AG04450 (cell line): ENCODE measurements at regions not wholly inside any gene's neighbourhood (a gene's known extent, or its start where the extent isn't known, plus 50 kb on each side); places are given as distances from the start of the nearest gene placed in this dataset.

Source experiments
- CTCF ChIA-PET: fragments of 300-600, 350-600 bp; formaldehyde crosslinking; extraction: SDS; loops from one replicate; lab custom pipeline; 2022; ENCODE audit warnings: antibody characterized with exemption, inconsistent platforms; lab: Charles Lee
- POLR2A ChIA-PET: fragments of 350-600 bp; formaldehyde crosslinking; extraction: SDS; loops from one replicate; lab custom pipeline; 2021; ENCODE audit warnings: antibody characterized with exemption, inconsistent platforms; lab: Yijun Ruan, JAX
- DNase-seq: peaks from one replicate; pipeline ENCODE4 v3.0.0-alpha.2; 2011; ENCODE audit warnings: low read depth, low spot score
- H3K27ac ChIP-seq: one replicate; pipeline ENCODE4 v1.5.1; 2012; ENCODE audit warnings: low read depth, low read length, control low read depth
- H3K27me3 ChIP-seq: one replicate; pipeline ENCODE4 v1.6.0; 2012; ENCODE audit warnings: low read length; ENCODE audit not compliant: control insufficient read depth, insufficient read depth
- H3K4me3 ChIP-seq: 2 replicates; pipeline ENCODE4 v1.5.1; 2011; ENCODE audit warnings: mild to moderate bottlenecking, low read depth, low read length, control low read depth
- H3K9me3 ChIP-seq: 2 replicates; pipeline ENCODE4 v1.5.1; 2012; ENCODE audit warnings: low read length; ENCODE audit not compliant: control insufficient read depth, insufficient read depth
- TF ChIP-seq, protein P1 (sequence below): IDR thresholded peaks from 2 replicates; pipeline ENCODE4 v1.5.1; 2011; ENCODE audit warnings: low read depth, low read length, control low read depth, inconsistent platforms

DNA sequence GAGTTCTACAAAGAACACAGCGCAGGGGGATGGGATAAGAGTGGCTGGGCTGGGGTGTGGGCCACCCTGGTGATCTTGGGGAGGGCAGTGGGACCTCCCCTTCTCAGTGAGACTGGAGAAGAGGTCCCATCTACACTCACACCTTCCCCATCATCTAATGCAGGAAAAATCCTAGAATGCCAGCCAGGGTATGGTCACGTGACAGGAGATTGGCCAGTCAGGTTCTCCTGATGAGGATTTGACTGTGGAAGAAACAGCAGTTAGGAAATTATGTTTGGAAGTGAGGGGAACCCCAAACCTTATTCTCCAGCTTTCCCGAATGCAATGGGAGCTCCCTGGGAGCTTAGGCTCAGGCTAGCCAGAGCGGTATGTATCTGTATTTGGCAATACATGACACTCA lies 158.8 kb upstream of the GRB10 start:
- TF ChIP-seq, protein P1, sequence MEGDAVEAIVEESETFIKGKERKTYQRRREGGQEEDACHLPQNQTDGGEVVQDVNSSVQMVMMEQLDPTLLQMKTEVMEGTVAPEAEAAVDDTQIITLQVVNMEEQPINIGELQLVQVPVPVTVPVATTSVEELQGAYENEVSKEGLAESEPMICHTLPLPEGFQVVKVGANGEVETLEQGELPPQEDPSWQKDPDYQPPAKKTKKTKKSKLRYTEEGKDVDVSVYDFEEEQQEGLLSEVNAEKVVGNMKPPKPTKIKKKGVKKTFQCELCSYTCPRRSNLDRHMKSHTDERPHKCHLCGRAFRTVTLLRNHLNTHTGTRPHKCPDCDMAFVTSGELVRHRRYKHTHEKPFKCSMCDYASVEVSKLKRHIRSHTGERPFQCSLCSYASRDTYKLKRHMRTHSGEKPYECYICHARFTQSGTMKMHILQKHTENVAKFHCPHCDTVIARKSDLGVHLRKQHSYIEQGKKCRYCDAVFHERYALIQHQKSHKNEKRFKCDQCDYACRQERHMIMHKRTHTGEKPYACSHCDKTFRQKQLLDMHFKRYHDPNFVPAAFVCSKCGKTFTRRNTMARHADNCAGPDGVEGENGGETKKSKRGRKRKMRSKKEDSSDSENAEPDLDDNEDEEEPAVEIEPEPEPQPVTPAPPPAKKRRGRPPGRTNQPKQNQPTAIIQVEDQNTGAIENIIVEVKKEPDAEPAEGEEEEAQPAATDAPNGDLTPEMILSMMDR = no peak
- Histone ChIP-seq H3K27ac (no peak overlapping the region), H3K9me3 (no peaks in the 10 kb centered on the region; the same call in 1 of the 2 replicates), H3K27me3 (peaks cover 2% of the 10 kb centered on the region), H3K4me3 (no peak overlapping the region)
- DNase-seq = no peak
- CTCF ChIA-PET = no interaction called here
- POLR2A ChIA-PET = no interaction called here

DNA sequence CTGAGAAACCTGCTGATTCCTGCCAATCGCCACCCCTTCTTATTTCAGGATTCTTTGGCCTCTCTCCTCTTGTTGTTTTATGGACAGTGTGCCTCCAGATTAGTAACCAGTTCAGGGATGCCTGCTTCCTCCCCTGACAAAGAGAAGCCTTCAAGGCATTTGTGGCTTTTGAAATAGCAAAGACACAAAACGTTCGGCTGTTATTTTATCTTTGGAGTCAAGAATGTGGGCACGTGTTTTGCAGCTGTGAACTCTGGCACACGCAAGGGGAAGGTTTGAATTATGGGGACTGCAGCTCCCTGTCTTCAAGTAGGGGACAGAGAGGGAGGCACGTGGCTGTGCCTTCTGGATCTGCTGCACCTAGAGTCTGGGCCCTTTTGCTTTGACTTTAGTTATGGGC lies 157.9 kb upstream of the GRB10 start:
- no peak overlapping the region for H3K27ac ChIP-seq
- H3K9me3 ChIP-seq = no peaks in the 10 kb centered on the region
- TF ChIP-seq, protein P1 = no peak
- DNase-seq = no peak
- ChIA-PET POLR2A (no interaction called here), CTCF (no interaction called here)
- peaks cover 4% of the 10 kb centered on the region for H3K27me3 ChIP-seq
- H3K4me3 ChIP-seq = no peak overlapping the region

DNA sequence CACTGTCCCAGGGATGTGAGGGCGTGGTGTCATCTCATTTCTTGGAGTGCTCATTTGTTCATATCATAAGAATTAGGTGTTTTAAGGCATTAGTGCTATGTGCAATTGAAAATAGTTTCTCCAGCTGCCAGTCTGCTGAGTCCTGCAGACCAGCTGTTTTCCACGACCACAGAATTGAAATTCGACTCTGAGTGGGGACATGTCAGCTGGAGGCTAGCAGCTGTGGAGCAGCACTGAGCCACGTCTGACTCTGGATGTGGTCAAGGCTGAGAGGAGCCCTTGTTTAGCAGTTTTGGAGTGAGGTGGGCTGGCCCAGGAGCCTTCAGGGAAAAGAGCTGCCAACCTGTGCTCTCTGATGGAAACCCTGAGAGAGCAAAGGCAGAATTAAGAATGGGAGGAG lies 156.3 kb upstream of the GRB10 start:
- CTCF ChIA-PET = interaction anchor here (0.8 kb wide), 1 partner anchor 129 kb away, joined by 3 read pairs; no protein-coding TSS in a partner anchor
- Histone ChIP-seq H3K27ac (no peak overlapping the region), H3K9me3 (no peaks in the 10 kb centered on the region), H3K4me3 (no peak overlapping the region), H3K27me3 (peaks cover 4% of the 10 kb centered on the region)
- TF ChIP-seq, protein P1 = no peak
- POLR2A ChIA-PET = no interaction called here
- no peak for DNase-seq

DNA sequence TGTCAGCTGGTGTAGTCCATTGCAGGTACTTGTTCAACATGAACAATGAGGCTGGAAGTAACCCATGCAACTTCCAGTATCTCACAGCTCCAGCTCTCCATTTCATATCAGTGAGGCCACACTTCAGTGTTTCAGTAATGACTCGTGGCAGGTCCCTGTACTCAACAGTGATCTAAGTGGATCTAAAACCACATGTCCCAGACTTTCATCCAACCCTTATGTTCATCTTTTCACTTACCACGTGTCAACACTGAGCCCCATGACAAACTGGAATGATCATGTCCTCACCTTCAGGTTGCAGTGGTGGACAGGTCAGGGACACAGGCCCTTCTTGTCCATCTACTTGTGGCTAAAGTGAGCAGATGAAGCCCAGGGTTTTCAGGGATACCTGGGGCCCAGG lies 155.0 kb upstream of the GRB10 start:
- Histone ChIP-seq H3K27me3 (peaks cover 4% of the 10 kb centered on the region), H3K4me3 (no peak overlapping the region), H3K9me3 (no peaks in the 10 kb centered on the region), H3K27ac (no peak overlapping the region)
- CTCF ChIA-PET = no interaction called here
- POLR2A ChIA-PET = no interaction called here
- DNase-seq = no peak
- TF ChIP-seq, protein P1 = no peak

DNA sequence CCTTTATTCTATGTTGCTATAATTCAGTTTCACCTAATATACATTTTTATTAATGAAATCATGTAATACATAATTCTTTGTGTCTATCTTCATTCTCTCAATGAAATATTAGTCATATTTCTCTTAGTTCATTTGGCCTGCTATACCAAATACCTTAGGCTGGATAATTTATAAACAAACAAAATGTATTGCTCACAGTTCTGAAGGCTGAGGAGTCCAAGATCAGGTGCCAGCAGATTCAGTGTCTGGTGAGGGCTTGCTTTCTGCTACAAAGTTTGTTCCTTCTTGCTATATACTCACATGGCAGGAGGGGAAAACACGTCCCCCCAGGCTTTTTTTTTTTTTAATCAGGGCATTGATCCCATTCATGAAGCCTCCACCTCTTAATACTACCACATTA lies 143.4 kb upstream of the GRB10 start:
- Histone ChIP-seq H3K27ac (no peak overlapping the region), H3K27me3 (peaks cover 2% of the 10 kb centered on the region), H3K9me3 (no peaks in the 10 kb centered on the region), H3K4me3 (no peak overlapping the region)
- TF ChIP-seq, protein P1 = no peak
- POLR2A ChIA-PET = no interaction called here
- no peak for DNase-seq
- CTCF ChIA-PET = interaction anchor here (0.6 kb wide), 1 partner anchor 215 kb away, joined by 4 read pairs; no protein-coding TSS in a partner anchor
